HepG2 (cell line): ENCODE measurements at regions not wholly inside any gene's neighbourhood (a gene's known extent, or its start where the extent isn't known, plus 50 kb on each side); places are given as distances from the start of the nearest gene placed in this dataset.

Experiments used
- ATAC-seq: fragments of 200-7000 bp; cut with Tn5 transposase; 3 replicates; pipeline ENCODE4 v1.9.1; 2020; ENCODE audit warnings: mild to moderate bottlenecking, moderate library complexity
- BruUV-seq: library from RNA; stranded (reverse); fragments of 400-500 nt; replicated peaks from 2 replicates; lab custom pipeline; 2021; lab: Mats Ljungman, UMichigan
- CTCF ChIA-PET: fragments of 300-600 bp; formaldehyde crosslinking; extraction: SDS; loops from one replicate; lab custom pipeline; 2021; ENCODE audit warnings: low total read pairs, inconsistent platforms, low intra/inter-chr PET ratio; lab: Yijun Ruan, JAX
- POLR2A ChIA-PET: fragments of 350-600 bp; sonication (Branson Sonifier 250); formaldehyde crosslinking; loops from one replicate; lab custom pipeline; 2020; ENCODE audit warnings: antibody characterized with exemption, inconsistent platforms; lab: Yijun Ruan, JAX
- DNase-seq: peaks from one replicate; pipeline ENCODE4 v3.0.0-alpha.2; 2015; ENCODE audit warnings: low spot score
- FAIRE-seq: peaks from 3 replicates; lab custom pipeline; 2011; peaks lifted over from hg19 to GRCh38; lab: Jason Lieb, UNC
- H2AFZ ChIP-seq: one replicate; pipeline ENCODE4 v1.6.1; 2011; ENCODE audit warnings: low read length, inconsistent platforms
- H3K27ac ChIP-seq: fragments of 300-600 bp; 3 replicates; pipeline ENCODE4 v1.8.0; 2011; ENCODE audit warnings: mixed run types, mild to moderate bottlenecking, mixed read lengths, low read length, inconsistent platforms; ENCODE audit not compliant: insufficient read depth; ENCODE audit errors: extremely low read length
- H3K27me3 ChIP-seq, 2 experiments: fragments of 200-600 bp in 1 of 2; 2 replicates in 1 of 2; 3 replicates in 1 of 2; pipeline versions ENCODE4 v1.6.0 to v1.8.0; 2011; ENCODE audit warnings: low read length in 2 of 2, mild to moderate bottlenecking in 2 of 2, moderate library complexity in 2 of 2, inconsistent platforms in 1 of 2; ENCODE audit not compliant: insufficient read depth in 2 of 2, control insufficient read depth in 1 of 2
- H3K36me3 ChIP-seq, 2 experiments: fragments of 200-600 bp in 1 of 2; replicated peaks in 1 of 2; 2 replicates in 1 of 2; 3 replicates in 1 of 2; pipeline versions ENCODE4 v1.5.1 to v1.8.0; 2011; ENCODE audit warnings: low read length in 2 of 2, inconsistent platforms in 1 of 2; ENCODE audit not compliant: insufficient read depth in 2 of 2, control insufficient read depth in 1 of 2
- H3K4me1 ChIP-seq: 2 replicates; pipeline ENCODE4 v1.5.1; 2012; ENCODE audit warnings: low read length, inconsistent platforms; ENCODE audit not compliant: insufficient read depth
- H3K4me2 ChIP-seq: 2 replicates; pipeline ENCODE4 v1.6.0; 2011; ENCODE audit warnings: low read depth, low read length, inconsistent platforms
- H3K4me3 ChIP-seq, 3 experiments: fragments of 200-600 bp in 1 of 3; sonication (generic), shearing (Covaris generic) in 1 of 3; replicated peaks in 1 of 3; 2 replicates each; pipeline ENCODE4 v1.5.1; 2011 to 2016; ENCODE audit warnings: low read length in 3 of 3, inconsistent platforms in 2 of 3, low read depth in 2 of 3, mild to moderate bottlenecking in 2 of 3, control low read depth in 1 of 3, mixed read lengths in 1 of 3; ENCODE audit not compliant: insufficient read depth in 1 of 3
- H3K79me2 ChIP-seq: one replicate; pipeline ENCODE4 v1.6.1; 2011; ENCODE audit warnings: low read length, inconsistent platforms; ENCODE audit not compliant: insufficient read depth
- H3K9ac ChIP-seq: 2 replicates; pipeline ENCODE4 v1.6.0; 2011; ENCODE audit warnings: mild to moderate bottlenecking, low read depth, low read length, inconsistent platforms; ENCODE audit not compliant: insufficient read depth
- H3K9me3 ChIP-seq: 2 replicates; pipeline ENCODE4 v1.5.1; 2012; ENCODE audit warnings: mild to moderate bottlenecking, low read length
- H4K20me1 ChIP-seq: 2 replicates; pipeline ENCODE4 v1.6.0; 2011; ENCODE audit warnings: inconsistent platforms, mild to moderate bottlenecking, low read length, moderate library complexity; ENCODE audit not compliant: insufficient read depth
- IRX3 ChIP-seq: sonication (generic); formaldehyde crosslinking; IDR thresholded peaks from 2 replicates; pipeline ENCODE4 v1.8.1; 2023; ENCODE audit warnings: mild to moderate bottlenecking, low read depth, missing genetic modification reagents, borderline replicate concordance
- TRAFD1 ChIP-seq: sonication (generic); formaldehyde crosslinking; IDR thresholded peaks from 2 replicates; pipeline ENCODE4 v1.5.1; 2020; ENCODE audit warnings: missing genetic modification reagents, mild to moderate bottlenecking, borderline replicate concordance
- ZHX1 ChIP-seq: sonication (generic); formaldehyde crosslinking; IDR thresholded peaks from 2 replicates; pipeline ENCODE4 v1.8.1; 2022; ENCODE audit warnings: low read depth, mild to moderate bottlenecking, missing genetic modification reagents
- WGBS: methylation state at CpG from one replicate; pipeline ENCODE4 v1.1.6; 2017; ENCODE audit warnings: low lambda C conversion rate; 5-methylcytosine and 5-hydroxymethylcytosine counted together
- in situ Hi-C: cut with HindIII; loops from 2 replicates; pipeline ENCODE4 v1.10.0; 2017; ENCODE audit warnings: low pct_unique_long_range_greater_than_20kb; ENCODE audit not compliant: extremely low pct_ligation_motif_present
- intact Hi-C: fragments of 100-400 bp; cut with micrococcal nuclease; formaldehyde crosslinking; loops from one replicate; pipeline ENCODE4 v1.10.0; 2022; ENCODE audit not compliant: unreplicated experiment
- TF ChIP-seq, protein P1 (sequence below): fragments of 450-650 bp; IDR thresholded peaks from 2 replicates; pipeline ENCODE4 v1.6.1; 2017
- TF ChIP-seq, protein P2 (sequence below): sonication (generic); formaldehyde crosslinking; IDR thresholded peaks from 2 replicates; pipeline ENCODE4 v1.8.1; 2023; ENCODE audit warnings: mild to moderate bottlenecking, moderate library complexity, missing genetic modification reagents

DNA sequence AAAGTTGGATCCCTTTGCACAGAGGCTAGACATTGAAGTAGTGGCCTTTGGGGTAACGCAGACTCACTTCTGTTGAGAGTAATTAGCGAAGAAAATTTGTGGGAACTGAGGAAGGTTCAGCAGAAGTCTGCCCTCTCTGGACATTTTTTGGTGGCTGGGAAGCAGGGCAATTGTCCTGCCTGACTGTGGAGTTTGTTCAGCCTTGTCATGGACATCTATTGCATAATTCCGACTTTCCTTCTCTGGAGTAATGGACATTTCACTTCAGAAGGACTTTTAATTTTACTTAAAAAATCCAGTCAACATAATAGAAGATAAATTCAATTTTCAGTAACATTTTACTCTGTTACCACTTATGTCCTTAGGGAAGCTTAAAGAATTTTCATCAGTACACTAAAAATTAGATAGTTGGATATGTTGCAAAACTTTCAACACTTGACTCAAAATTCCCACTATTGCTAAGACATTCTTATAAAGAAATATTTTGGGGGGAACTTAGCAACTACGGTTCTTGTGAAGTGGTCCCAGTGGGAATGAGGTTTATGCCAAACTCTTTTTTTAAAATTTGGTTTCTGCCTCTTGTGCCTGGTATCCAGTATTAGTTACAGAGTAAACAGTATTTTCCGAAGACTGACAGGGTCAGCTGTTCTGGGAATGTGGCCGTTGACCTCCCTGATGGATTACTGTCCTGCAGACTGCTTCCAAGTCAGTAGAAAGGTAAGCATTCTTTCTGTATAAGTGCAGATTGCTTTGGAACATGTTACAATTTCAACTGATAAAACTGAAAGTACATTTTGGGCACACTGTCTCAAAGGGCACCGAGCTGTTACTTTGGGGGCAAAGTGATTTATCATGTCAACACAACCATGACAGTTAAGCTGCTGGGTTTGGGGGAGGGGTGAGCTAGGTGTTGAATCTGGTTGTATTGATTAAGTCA is 100.6 kb upstream of the MLIP start (continued):
- TF ChIP-seq, protein P1, sequence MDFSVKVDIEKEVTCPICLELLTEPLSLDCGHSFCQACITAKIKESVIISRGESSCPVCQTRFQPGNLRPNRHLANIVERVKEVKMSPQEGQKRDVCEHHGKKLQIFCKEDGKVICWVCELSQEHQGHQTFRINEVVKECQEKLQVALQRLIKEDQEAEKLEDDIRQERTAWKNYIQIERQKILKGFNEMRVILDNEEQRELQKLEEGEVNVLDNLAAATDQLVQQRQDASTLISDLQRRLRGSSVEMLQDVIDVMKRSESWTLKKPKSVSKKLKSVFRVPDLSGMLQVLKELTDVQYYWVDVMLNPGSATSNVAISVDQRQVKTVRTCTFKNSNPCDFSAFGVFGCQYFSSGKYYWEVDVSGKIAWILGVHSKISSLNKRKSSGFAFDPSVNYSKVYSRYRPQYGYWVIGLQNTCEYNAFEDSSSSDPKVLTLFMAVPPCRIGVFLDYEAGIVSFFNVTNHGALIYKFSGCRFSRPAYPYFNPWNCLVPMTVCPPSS = no peak
- no peak for TF ChIP-seq TRAFD1 (CRISPR knock-in tag)
- TF ChIP-seq, protein P2, sequence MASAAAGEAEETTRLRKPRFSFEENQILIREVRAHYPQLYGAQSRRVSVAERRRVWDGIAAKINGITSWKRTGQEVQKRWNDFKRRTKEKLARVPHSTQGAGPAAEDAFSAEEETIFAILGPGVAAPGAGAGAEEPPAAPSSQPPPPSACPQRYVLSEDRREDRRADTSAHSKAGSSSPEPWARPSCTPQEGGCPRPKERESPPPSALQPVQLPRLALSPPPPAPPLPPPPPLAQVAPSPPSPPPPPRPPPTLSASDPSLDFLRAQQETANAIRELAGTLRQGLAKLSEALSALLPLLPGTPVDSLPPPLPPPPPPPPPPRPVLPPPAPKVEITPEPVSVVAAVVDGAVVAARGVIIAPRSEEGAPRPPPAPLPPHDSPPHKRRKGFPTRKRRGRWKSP (CRISPR knock-in tag) = peak; percentile 28; the same call in 1 of the 2 replicates

DNA sequence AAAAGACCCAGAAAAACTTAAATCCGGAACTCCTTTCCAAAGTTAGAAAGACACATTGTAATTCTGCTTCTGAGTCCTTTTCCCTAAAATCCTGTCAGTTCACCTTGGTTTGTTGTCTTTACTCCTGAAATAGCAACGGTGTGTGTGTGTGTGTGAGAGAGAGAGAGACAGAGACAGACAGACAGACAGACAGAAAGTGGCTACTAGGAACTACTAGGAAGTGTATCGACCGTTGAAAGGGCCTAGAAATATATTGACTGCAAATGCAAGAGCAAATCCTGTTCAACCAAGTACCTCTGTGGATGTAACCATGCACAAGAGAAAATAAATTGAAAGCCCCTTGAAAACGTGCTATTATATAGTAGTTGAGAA is 100.0 kb upstream of the MLIP start:
- no peak overlapping the region for H3K9ac ChIP-seq
- H3K79me2 ChIP-seq = no peaks in the 10 kb centered on the region
- H3K9me3 ChIP-seq = no peaks in the 10 kb centered on the region
- H3K4me2 ChIP-seq = peak overlapping the region; percentile 52
- TF ChIP-seq IRX3 (CRISPR knock-in tag) (no peak), ZHX1 (CRISPR knock-in tag) (0 out of 2 replicates have a peak, but pooled peaks have one; percentile 17)
- in situ Hi-C loops = no loop called here
- peaks cover 34% of the 10 kb centered on the region for H3K4me1 ChIP-seq
- no peak overlapping the region for H3K27ac ChIP-seq
- no peak overlapping the region for H2AFZ ChIP-seq
- ChIA-PET POLR2A (no interaction called here), CTCF (no interaction called here)
- FAIRE-seq = no peak
- WGBS = 1% methylated on average over 5 of the region's 5 CpGs
- H3K27me3 ChIP-seq = no peaks in the 10 kb centered on the region; a peak in 2 of 5 replicates
- peak overlapping the region in 1 of 3 experiments; percentile 12; a peak in 1 of 6 replicates for H3K4me3 ChIP-seq
- ATAC-seq = peak; percentile 9; the same call in 2 of the 3 replicates
- no peaks in the 10 kb centered on the region for H3K36me3 ChIP-seq
- intact Hi-C loops = no loop called here
- no peak for DNase-seq
- BruUV-seq = no TSS peak
- no peaks in the 10 kb centered on the region for H4K20me1 ChIP-seq
